Activated CD4-positive, alpha-beta T cell treated with anti-CD3 and anti-CD28 coated beads, Interleukin-2, amount 10 ng/mL, durations not matched to agents 24 days and 14 days (primary cell): ENCODE measurements at regions not wholly inside any gene's neighbourhood (a gene's known extent, or its start where the extent isn't known, plus 50 kb on each side); places are given as distances from the start of the nearest gene placed in this dataset.
"Not testable (repeated sequence)": the region's sequence is repeated elsewhere in the genome, so short reads cannot be mapped to it uniquely, and the experiment has no call there.

Experiments
- DNase-seq: peaks from one replicate; pipeline ENCODE4 v3.0.0; 2022
- H3K27ac Mint-ChIP-seq: one replicate; pipeline ENCODE4 v1.8.0; 2022; ENCODE audit warnings: mild to moderate bottlenecking, mixed read lengths
- H3K27me3 Mint-ChIP-seq: one replicate; pipeline ENCODE4 v1.8.0; 2022; ENCODE audit warnings: mixed read lengths
- H3K36me3 Mint-ChIP-seq: one replicate; pipeline ENCODE4 v1.8.0; 2022; ENCODE audit warnings: low read depth, mild to moderate bottlenecking, mixed read lengths
- H3K4me1 Mint-ChIP-seq: one replicate; pipeline ENCODE4 v1.8.0; 2021; ENCODE audit warnings: mixed read lengths
- H3K4me3 Mint-ChIP-seq: one replicate; pipeline ENCODE4 v1.8.0; 2022; ENCODE audit warnings: mild to moderate bottlenecking, moderate library complexity, mixed read lengths
- H3K9me3 Mint-ChIP-seq: one replicate; pipeline ENCODE4 v1.8.0; 2021; ENCODE audit warnings: mixed read lengths
- intact Hi-C: fragments of 100-400 bp; cut with micrococcal nuclease; formaldehyde crosslinking; loops from one replicate; pipeline ENCODE4 v1.15.1; 2023

- no peaks in the 10 kb centered on the region for H3K36me3 Mint-ChIP-seq
- intact Hi-C loops, result no loop called here
- H3K4me3 Mint-ChIP-seq, result no peak overlapping the region
- H3K27ac Mint-ChIP-seq, result no peak overlapping the region
- H3K27me3 Mint-ChIP-seq, result no peaks in the 10 kb centered on the region
- H3K9me3 Mint-ChIP-seq, result peaks cover 4% of the 10 kb centered on the region
- peaks cover 2% of the 10 kb centered on the region for H3K4me1 Mint-ChIP-seq
- no peak for DNase-seq
These were observed 725.0 kb upstream of the HS3ST5 start for GRCh38 chr6:115067690-115068447.

GRCh38 chr6:115064680-115065079 lies 721.9 kb upstream of the HS3ST5 start:
- Mint-ChIP-seq H3K36me3 (no peaks in the 10 kb centered on the region), H3K27ac (no peak overlapping the region), H3K9me3 (no peaks in the 10 kb centered on the region), H3K4me3 (no peak overlapping the region), H3K4me1 (no peaks in the 10 kb centered on the region), H3K27me3 (no peaks in the 10 kb centered on the region)
- intact Hi-C loops, result no loop called here
- DNase-seq, result no peak

DNA sequence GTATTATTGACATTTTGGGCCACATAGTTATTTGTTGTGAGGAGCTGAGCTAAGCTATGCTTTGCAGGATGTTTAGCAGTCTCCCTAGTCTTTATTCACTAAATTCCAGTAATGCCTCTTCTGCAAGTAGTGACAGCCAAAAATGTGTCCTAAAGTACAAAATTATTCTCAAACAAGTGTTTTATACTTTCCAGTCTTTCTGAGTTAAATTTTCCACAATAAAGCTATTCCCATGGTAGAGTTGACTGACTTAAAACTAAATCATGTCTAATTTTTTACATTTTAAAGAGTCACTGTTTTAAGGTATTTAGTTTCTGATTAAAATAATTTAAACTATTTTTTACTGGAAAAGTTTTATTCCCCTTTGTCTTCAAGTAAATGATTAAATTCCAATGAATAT lies 717.8 kb upstream of the HS3ST5 start:
- Mint-ChIP-seq H3K27ac (no peak overlapping the region), H3K4me3 (no peak overlapping the region), H3K4me1 (no peaks in the 10 kb centered on the region), H3K9me3 (no peaks in the 10 kb centered on the region), H3K27me3 (no peaks in the 10 kb centered on the region), H3K36me3 (no peaks in the 10 kb centered on the region)
- intact Hi-C loops, result no loop called here
- no peak for DNase-seq

DNA sequence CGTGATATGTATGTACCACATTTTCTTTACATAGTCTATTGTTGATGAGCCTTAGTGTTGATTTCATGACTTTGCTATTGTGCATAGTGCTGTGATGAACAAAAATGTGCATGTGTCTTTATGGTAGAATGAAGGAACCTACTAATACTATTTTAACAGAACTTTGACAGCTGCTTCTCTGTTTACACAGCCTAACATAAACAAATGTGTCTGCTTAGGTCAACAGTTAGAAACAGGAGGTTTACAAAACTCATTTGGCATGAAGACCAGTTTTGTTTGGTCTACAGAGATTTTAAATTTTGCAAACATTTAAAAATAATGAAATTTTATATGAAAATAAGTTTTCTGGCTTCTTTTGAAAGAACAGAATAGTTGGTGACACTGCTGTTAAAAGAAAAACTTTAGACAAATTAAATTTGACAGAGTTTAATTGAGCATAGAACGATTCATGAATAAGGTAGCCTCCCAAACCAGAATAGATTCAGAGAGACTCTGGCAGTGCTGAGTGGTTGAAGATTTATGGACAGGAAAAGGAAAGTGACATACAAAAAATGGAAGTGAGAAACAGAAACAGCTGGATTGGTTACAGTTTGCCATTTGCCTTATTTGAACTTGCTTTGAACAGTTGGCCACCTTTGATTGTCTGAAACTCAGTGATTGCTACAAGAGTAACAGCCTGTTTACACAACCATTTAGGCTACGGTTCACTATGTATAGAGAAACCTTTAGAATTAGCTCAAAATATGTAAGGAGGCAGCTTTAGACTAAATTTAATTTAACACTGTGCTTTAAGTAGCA lies 715.8 kb upstream of the HS3ST5 start:
- Mint-ChIP-seq H3K4me1 (no peaks in the 10 kb centered on the region), H3K36me3 (no peaks in the 10 kb centered on the region), H3K27me3 (no peaks in the 10 kb centered on the region), H3K27ac (no peak overlapping the region), H3K9me3 (no peaks in the 10 kb centered on the region), H3K4me3 (no peak overlapping the region)
- intact Hi-C loops, result no loop called here
- DNase-seq, result no peak

- peaks cover 4% of the 10 kb centered on the region for H3K9me3 Mint-ChIP-seq
- no peaks in the 10 kb centered on the region for H3K36me3 Mint-ChIP-seq
- no peak for DNase-seq
- H3K4me3 Mint-ChIP-seq, result no peak overlapping the region
- no peaks in the 10 kb centered on the region for H3K4me1 Mint-ChIP-seq
- no peaks in the 10 kb centered on the region for H3K27me3 Mint-ChIP-seq
- H3K27ac Mint-ChIP-seq, result no peak overlapping the region
- intact Hi-C loops, result no loop called here
These were observed 712.8 kb upstream of the HS3ST5 start for GRCh38 chr6:115055579-115055978.

- H3K27ac Mint-ChIP-seq, intact Hi-C loops, H3K4me1 Mint-ChIP-seq, H3K4me3 Mint-ChIP-seq, H3K27me3 Mint-ChIP-seq, DNase-seq, H3K36me3 Mint-ChIP-seq, H3K9me3 Mint-ChIP-seq: not testable (repeated sequence)
These were observed 711.4 kb upstream of the HS3ST5 start for GRCh38 chr6:115054242-115054641.

DNA sequence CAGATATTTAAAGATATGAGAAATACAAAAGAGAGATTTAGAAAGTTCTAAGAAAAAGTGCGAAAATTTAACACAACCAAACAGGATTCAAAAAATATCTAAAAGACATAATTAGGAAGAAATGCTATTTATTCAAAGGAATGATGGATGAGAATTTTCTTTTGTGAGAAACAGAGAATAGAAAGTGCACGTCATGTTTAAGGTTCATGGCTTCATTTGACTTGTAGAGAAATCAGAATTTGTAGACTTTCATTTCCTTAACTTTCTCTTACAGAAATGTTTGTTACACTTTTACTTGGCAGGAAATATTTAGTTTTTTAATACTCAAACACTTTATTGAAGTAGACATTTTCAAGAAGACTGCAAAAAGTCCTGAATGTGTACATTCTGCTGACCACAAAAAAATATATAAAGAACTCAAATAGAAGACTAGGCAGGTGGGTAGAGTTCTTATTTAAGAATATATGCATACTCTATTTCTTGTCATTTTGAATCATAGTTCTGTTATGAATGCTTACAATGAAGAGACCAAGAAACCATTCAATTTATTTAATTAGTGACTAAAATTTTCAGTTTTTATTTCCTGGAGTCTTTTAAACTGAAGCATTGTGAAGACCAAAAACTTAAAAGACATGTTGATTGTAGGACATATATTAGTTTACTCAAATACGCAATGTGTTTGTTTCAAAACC lies 710.5 kb upstream of the HS3ST5 start:
- H3K36me3 Mint-ChIP-seq, result no peaks in the 10 kb centered on the region
- no peaks in the 10 kb centered on the region for H3K4me1 Mint-ChIP-seq
- no peak overlapping the region for H3K4me3 Mint-ChIP-seq
- intact Hi-C loops, result no loop called here
- DNase-seq, result no peak
- H3K27me3 Mint-ChIP-seq, result no peaks in the 10 kb centered on the region
- H3K27ac Mint-ChIP-seq, result no peak overlapping the region
- H3K9me3 Mint-ChIP-seq, result peaks cover 4% of the 10 kb centered on the region

- DNase-seq, result no peak
- no peak overlapping the region for H3K4me3 Mint-ChIP-seq
- H3K27ac Mint-ChIP-seq, result no peak overlapping the region
- H3K4me1 Mint-ChIP-seq, result no peaks in the 10 kb centered on the region
- no peaks in the 10 kb centered on the region for H3K27me3 Mint-ChIP-seq
- H3K36me3 Mint-ChIP-seq, result no peaks in the 10 kb centered on the region
- intact Hi-C loops, result no loop called here
- peaks cover 6% of the 10 kb centered on the region for H3K9me3 Mint-ChIP-seq
These were observed 673.8 kb upstream of the HS3ST5 start for GRCh38 chr6:115016593-115016992.

DNA sequence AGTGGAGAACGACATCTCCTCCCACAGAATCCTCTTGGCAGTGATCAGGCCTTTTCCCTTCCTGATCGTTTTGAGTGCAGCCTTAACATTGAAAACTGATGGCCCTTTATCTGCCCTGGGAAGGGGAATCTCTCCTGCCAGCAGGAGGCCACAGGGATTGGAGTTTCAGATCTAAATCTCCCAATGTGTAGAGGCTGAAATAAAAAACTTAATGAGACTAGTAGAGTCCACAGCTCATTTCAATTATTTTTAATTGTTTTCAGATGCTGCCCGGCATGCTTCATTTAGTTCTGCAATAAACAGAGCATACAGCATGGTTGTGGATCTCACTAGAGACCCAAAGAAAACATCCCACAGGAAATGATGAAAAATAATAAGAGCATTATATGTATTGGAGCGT lies 662.2 kb upstream of the HS3ST5 start:
- Mint-ChIP-seq H3K9me3 (peaks cover 10% of the 10 kb centered on the region), H3K36me3 (peaks cover 6% of the 10 kb centered on the region), H3K27ac (no peak overlapping the region), H3K4me1 (peaks cover 5% of the 10 kb centered on the region), H3K4me3 (no peak overlapping the region), H3K27me3 (no peaks in the 10 kb centered on the region)
- intact Hi-C loops, result no loop called here
- DNase-seq, result no peak

DNA sequence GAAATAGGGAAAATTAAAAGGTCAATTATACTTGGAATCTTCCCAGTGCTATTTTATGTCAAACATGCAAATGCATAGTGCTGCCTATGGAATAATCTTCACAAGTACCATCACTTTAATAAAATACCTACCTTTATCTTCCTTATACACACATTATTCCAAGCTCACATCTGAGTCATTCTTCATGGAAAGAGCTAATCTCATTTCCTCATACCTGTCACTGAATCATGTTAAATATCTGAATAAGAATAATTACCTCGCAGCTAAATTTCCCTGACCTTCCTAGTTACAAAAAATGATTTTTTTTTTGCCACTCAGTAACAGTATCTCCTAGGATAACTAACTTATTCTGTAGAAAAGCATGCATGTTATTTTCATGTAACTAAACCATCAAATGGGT lies 661.4 kb upstream of the HS3ST5 start:
- Mint-ChIP-seq H3K36me3 (peaks cover 6% of the 10 kb centered on the region), H3K27me3 (no peaks in the 10 kb centered on the region), H3K27ac (no peak overlapping the region), H3K4me1 (peaks cover 5% of the 10 kb centered on the region), H3K9me3 (peaks cover 7% of the 10 kb centered on the region), H3K4me3 (no peak overlapping the region)
- DNase-seq, result no peak
- intact Hi-C loops, result no loop called here

GRCh38 chr6:115001731-115002350 lies 659.0 kb upstream of the HS3ST5 start:
- H3K27ac Mint-ChIP-seq, result peak overlapping the region; percentile 78
- H3K9me3 Mint-ChIP-seq, result peaks cover 7% of the 10 kb centered on the region
- H3K4me1 Mint-ChIP-seq, result peaks cover 5% of the 10 kb centered on the region
- H3K36me3 Mint-ChIP-seq, result peaks cover 6% of the 10 kb centered on the region
- no peak for DNase-seq
- no peaks in the 10 kb centered on the region for H3K27me3 Mint-ChIP-seq
- intact Hi-C loops, result loop anchor here (1.0 kb wide), 1 partner anchor 13 kb away; no protein-coding TSS in a partner anchor
- no peak overlapping the region for H3K4me3 Mint-ChIP-seq

- Mint-ChIP-seq H3K9me3 (peaks cover 10% of the 10 kb centered on the region), H3K4me3 (no peak overlapping the region), H3K36me3 (peaks cover 6% of the 10 kb centered on the region), H3K27me3 (no peaks in the 10 kb centered on the region), H3K27ac (no peak overlapping the region), H3K4me1 (peaks cover 5% of the 10 kb centered on the region)
- intact Hi-C loops, result loop anchor here (1.0 kb wide), 1 partner anchor 11 kb away; no protein-coding TSS in a partner anchor
- no peak for DNase-seq
These were observed 657.9 kb upstream of the HS3ST5 start for GRCh38 chr6:115000736-115001135.

- no peak overlapping the region for H3K27ac Mint-ChIP-seq
- intact Hi-C loops, result loop anchor here (10.0 kb wide), 2 partner anchors 896 to 1576 kb away; partner anchors contain the start of gene RWDD1
- H3K27me3 Mint-ChIP-seq, result no peaks in the 10 kb centered on the region
- no peak overlapping the region for H3K4me3 Mint-ChIP-seq
- H3K4me1 Mint-ChIP-seq, result peaks cover 5% of the 10 kb centered on the region
- peaks cover 10% of the 10 kb centered on the region for H3K9me3 Mint-ChIP-seq
- no peak for DNase-seq
- H3K36me3 Mint-ChIP-seq, result peaks cover 7% of the 10 kb centered on the region
These were observed 655.7 kb upstream of the HS3ST5 start for GRCh38 chr6:114998492-114998891.
